CD4-positive, alpha-beta T cell treated with Interleukin-6 for 4 hours (primary cell): ENCODE measurements at regions not wholly inside any gene's neighbourhood (a gene's known extent, or its start where the extent isn't known, plus 50 kb on each side); places are given as distances from the start of the nearest gene placed in this dataset.

Source experiments
- DNase-seq: peaks from one replicate; pipeline ENCODE4 v3.0.0-alpha.2; 2020; ENCODE audit warnings: mixed read lengths

DNA sequence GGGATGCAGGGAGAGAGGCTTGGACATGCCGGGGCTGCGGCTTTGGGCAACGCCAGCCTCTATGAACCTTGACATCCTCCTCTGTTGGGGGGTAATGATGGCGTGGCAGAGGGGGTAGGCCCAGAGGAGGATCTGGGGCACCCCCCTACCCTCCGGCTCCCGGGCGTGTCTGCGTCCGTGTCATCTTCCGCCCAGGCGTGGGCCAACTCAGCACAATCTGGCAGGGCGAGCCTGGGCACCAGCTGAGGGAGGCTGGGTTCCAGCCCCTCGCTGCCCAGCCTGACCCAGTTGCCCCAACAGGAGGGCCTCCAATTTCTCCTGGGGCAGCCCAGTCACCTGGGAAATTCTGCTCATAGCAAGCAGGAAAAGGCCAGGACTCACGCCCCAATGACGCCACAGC lies 62.9 kb upstream of the IL17B start:
- DNase-seq, result no peak

DNA sequence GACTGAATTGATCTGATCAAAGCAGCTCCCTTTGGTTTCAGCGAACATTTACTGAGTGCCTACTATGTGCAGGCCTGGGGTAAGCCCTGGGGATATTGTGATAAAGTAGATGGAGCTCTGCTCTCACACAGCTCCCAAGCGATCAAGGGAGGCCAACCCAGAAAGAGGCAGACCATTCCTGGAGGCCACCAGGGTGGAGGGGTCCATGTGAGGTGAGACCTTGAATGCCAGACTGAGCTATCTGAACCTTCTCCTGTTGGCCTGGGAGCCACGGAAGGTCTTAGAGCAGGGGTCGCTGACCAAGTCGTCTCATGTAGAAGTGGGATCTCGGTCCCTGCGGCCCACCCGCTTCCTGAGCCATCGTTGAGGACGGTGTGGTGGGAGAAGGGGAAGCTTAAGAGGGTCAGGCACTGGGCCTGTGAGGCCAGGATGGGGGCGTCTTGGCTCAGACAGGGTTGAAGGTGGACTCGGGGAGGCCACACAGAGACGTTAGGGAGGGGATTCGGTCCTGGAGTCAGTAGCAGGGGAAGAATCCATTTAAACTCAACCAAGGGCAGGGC lies 62.2 kb upstream of the IL17B start:
- DNase-seq, result no peak

DNA sequence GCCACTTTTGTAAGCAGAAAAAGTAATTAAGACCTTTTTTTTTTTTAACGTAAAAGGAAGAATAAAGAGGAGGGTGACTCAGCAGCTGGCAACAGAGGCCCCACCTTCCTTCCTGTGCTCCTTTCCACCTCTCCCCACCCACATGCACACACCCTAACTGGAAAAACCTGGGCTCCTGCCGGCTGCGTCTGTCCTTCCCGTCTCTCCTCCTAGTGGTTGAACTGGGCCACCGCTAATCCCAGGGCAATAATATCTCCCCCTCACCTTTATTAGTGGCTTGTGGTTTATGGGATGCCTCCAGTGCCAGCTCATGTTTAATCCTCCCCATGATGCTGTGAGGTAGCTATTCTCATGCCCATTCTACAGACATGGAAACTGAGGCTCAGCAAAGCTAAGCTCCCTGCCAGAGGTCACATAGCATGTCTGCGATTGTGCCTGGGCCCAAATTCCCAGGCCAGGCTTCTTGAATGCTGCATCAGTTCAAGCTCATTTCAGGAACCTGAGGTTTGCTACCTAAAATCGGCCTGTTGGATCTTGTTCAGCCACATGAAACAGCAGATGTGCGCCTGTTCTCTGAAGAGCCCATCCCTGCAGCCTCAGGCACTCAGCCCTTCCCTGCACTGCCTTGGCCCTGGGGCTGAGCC lies 60.9 kb upstream of the IL17B start:
- peak; percentile 20 for DNase-seq

DNA sequence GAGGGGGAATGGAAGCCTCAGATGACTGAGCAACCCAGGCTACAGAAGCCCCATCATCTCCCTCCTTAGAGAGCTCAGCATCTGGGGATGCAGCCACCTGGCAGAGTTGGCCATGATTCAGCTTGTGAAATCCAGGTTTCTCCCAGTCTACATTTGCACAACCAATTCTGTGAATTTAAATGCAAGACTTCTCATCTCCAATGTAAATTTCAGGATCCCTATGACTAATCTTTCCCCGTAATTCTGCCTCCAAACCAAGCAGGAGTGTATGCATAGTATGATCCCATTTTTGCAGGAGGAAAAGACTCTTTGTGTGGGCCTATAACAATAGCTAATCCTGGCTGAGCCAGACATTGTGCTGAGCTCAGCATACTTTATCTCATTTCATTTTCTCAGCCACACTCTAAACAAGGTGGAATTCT lies 59.6 kb upstream of the IL17B start:
- no peak for DNase-seq

DNA sequence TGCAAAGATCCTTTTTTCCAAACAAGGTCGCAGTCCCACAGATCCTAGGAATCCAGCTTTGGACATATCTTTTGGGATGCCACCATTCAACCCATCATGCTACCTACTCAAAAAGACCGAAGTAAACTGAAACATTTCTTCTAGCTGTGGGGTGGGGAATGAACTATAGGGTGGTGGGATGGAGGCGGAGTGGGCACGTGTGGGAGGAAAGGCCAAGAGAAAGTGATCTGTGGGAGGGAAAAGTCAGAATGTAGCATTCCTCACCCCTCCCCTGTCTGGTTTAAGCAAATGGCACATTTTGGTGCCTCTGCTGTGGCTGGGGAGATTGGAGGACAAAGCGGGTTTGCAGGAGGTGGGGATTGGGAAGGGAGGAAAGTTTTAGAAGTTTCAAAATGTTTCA lies 59.2 kb upstream of the IL17B start:
- no peak for DNase-seq

DNA sequence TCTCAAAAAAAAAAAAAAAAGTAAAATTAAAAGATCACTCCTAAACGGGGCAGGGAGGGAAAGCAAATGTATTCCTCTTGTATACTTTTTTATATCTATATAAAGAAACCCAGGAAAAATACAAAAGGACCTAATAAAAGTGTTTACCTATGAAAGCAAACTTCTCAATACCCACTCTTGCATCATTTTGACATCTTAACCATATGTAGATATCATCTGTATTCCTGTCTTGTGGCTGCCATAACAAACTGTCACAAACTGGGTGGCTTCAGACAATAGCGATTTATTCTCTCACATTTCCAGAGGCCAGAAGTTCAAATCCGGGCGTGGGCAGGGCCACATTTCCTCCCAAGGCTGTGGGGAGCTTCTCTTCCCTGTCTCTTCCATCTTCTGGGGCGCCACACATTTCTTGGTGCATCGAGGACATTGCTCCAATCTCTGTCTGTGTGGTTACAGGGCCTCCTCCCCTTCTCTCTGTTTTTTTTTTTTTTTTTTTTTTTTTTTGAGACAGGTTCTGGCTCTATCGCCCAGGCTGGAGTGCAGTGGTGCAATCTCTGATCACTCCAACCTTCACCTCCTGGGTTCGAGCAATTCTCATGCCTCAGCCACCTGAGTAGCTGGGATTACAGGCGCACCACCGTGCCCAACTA lies 58.4 kb upstream of the IL17B start:
- DNase-seq, result no peak

DNA sequence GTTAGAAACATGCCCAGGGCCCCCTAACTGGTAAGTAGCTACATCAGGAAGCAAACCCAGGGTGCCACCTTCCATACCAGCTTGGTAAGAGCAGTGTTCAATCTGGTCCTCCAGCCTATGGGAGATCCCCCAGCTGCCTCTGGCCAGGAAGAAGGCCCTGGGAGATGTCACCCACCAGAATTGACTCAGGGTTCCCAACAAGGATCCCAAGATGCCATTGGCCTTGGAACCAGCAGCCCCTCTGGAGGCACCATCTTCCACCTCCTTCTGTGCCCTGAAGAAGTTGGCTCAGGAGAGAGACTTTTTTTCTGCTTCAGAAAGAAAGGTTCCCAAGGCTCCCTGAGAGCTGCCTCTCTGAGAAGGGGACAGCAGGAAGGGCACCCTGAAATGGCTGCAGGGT lies 56.6 kb upstream of the IL17B start:
- DNase-seq, result no peak

DNA sequence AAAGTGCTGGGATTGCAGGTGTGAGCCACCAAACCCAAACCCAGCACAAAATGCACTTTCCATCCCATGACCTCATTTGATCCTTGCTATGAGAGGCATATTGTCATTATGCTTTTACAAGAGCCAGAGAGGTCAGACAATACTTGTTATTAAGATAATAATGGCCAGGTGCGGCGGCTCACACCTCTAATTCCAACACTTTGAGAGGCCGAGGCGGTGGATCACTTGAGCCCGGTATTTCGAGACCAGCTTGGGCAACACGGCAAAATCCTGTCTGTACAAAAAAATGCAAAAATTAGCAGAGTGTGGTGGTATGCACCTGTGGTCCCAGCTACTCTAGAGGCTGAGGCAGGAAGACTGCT lies 55.9 kb upstream of the IL17B start:
- DNase-seq, result no peak

DNA sequence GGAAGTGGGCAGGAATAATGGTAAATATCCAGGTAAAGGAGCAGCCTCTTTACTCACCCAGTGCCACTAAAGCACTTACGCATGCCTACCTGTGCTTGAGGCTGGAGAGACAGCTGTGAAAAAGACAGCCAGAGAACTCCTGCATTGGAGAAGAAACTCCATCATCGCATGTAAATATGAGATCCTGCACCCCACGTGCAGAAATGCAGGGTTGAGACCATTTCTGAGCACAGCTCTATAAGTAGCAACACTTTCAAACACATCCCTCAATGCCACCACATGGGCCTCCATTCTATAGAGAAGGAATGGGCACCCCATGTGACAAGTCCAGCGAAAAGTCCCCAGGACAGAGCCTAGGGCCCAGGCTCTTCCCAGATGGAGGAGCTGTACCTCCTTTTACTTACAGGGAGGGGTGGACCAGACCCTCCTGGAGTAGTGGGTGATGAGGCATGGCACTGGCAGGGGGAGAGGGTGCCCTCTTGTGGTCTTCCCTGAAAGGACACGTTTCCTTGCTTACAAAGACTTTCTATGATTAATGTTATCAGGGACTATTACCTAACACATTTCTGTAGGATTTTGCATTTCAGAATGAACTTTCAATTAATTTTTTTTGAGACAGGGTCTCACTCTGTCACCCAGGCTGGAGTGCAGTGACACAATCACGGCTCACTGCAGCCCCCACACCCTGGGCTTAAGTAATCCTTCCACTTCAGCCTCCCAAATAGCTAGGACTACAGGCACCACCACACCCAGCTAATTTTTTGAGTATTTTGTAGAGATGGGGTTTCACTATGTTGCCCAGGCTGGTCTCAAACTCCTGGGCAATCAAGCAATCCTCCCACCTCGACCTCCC lies 55.3 kb upstream of the IL17B start:
- peak; percentile 66 for DNase-seq

DNA sequence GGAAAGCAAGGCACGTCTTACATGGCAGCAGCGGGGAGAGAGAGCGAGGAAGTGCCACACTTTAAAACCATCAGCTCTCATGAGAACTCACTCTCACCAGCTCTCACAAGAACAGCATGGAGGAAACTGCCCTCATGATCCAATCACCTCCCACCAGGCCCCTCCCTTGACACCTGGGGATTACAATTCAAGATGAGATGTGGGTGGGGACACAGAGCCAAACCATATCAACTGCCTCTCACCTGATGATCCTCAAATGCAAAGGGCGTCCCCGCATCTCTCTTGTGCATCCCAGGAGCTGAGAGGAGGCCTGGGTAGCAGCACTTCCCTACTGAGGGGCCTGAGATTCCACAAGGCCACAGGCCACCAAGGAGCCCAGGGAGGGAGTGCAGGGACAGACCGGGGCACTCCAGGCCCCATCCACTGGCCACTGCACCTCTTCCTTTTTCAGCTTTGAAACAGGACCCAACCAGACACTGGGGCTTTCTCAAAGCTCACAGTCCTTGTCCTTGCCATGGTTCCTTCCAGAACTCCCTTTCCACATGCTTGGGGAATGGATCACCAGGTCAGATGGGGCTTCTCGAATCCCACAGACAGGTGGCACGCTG lies 54.5 kb upstream of the IL17B start:
- DNase-seq, result no peak

DNA sequence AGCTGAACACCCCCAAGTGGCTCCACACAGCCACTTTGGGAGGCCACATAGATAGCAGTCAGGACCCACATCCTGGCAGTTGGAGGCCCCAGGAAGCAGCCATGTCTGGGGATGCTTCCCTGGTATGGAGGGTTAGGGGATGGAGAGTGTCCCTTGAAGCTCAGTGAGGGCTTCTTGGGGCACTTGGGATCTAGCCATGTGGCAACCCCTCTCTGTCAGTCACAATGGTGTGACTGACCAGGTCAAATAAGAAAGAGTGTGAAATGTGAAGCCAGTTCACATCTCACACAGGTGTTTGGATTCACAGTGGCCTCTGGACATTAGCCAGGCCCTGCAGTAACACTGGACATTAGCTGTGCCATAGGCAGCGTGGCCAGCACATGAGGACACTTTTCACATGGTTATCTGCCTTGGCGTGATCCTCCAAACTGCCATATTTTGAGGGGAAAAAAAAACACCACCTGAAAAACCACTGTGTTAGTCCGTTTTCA lies 53.9 kb upstream of the IL17B start:
- no peak for DNase-seq

DNA sequence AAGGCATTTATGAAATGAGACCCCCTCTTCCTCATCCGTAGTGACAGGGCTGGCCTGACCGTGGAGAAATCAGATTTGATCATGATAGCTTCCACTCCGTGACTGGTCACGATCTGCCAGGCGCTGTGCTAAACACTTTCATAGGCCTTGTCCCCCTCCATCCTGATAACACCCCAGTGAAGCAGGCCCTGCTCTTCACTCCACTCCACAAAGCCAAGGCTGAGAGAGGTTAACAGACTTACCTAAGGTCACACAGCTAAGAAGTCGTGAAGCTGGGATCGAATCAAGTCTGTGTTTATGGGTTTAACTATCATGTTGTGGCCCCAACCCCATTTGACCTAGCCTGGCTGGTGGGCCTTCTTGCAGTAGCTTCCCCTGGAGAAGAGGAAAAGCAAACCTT lies 53.3 kb upstream of the IL17B start:
- DNase-seq, result no peak

DNA sequence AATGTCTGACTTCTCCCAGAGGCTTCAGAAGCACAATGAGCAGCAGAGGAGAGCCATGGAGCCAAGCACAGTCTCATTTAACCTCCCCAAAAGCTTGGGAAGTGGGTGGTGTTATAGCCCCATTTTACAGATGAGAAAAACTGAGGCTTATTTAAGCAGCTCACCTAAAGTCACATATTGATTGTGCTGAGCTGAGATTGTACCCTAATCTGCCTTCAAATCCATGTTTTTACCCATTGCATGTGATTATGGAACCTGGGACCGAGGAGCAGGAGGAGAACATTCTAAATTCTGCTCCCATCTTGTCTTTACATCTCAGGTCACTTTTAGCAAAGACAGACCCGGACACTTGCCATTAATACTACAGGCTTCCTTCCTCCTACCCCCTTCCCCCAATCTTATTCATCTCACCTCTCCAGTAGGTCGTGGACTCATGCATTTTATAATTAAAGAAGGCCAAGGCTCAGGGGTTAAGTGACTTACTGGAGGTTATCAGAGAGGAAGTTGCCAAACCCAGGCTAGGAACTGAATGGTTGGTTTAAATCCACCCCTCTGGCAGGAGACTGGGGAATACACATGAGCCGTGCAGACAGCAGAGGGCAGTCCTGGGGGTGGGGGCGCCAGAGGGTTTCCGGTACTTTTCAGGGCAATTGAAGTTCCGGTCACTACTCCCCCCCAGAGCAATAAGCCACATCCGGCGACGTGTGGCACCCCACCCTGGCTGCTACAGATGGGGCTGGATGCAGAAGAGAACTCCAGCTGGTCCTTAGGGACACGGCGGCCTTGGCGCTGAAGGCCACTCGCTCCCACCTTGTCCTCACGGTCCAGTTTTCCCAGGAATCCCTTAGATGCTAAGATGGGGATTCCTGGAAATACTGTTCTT lies 51.0 kb upstream of the IL17B start:
- DNase-seq, result no peak
